ENCODE measurements at regions not wholly inside any gene's neighbourhood (a gene's known extent, or its start where the extent isn't known, plus 50 kb on each side); places are given as distances from the start of the nearest gene placed in this dataset.

GRCh38 chr10:29765330-29765729 is 130.6 kb upstream of the SVIL start:
- DNase-seq, result no peak
- in situ Hi-C loops (cut with MboI; ENCODE audit: low pct_ligation_motif_present in 1 of 4, low pct_unique_long_range_greater_than_20kb in 1 of 4, low sequenced_read_pairs in 3 of 4), result no loop called here
- Histone ChIP-seq H3K4me1 (peaks cover 0 to 2% (median 0%) of the 10 kb centered on the region in 4 donors), H3K27ac (no peak overlapping the region), H3K4me3 (no peak overlapping the region), H3K9me3 (no peaks in the 10 kb centered on the region), H3K27me3 (no peaks in the 10 kb centered on the region), H3K36me3 (no peaks in the 10 kb centered on the region)
- intact Hi-C loops (cut with DNase I; ENCODE audit: low total_unique reads), result no loop called here
- WGBS, 2 donors (ENCODE audit: low coverage in 1 of 2), result 65 to 72% methylated on average over 2 of the region's 2 CpGs
- TF ChIP-seq POLR2AphosphoS5 (IDR thresholded peaks at IDR 0.05) (no peak), POLR2A (IDR thresholded peaks at IDR 0.05) (no peak), EP300 (IDR thresholded peaks at IDR 0.05; ENCODE audit: low read depth) (no peak), CTCF (IDR thresholded peaks at IDR 0.05) (no peak)

DNA sequence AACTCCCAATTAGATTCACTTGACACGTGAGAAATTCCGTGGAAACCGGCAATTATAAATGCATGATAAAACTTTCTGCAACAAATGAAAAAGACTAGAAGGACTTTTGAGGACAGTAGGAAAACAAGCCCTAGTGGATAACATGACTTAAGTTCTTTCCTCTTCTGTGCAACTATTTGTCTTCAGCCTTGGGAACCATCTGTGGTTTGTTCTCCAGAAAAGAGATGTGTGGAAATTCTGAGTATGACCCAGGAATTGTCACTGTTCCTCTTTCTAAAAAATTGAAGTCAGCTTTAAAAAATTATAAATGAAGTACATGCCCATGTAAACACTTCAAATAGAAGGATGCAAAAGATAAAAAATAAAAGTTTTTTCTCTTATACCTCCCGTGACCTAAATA is 128.6 kb upstream of the SVIL start:
- Histone ChIP-seq H3K4me3 (no peak overlapping the region), H3K36me3 (no peaks in the 10 kb centered on the region), H3K27me3 (no peaks in the 10 kb centered on the region), H3K4me1 (peaks cover 2 to 10% (median 3%) of the 10 kb centered on the region in 4 donors), H3K27ac (no peak overlapping the region), H3K9me3 (no peaks in the 10 kb centered on the region)
- TF ChIP-seq EP300 (IDR thresholded peaks at IDR 0.05; ENCODE audit: low read depth) (no peak), CTCF (IDR thresholded peaks at IDR 0.05) (no peak), POLR2AphosphoS5 (IDR thresholded peaks at IDR 0.05) (no peak), POLR2A (IDR thresholded peaks at IDR 0.05) (no peak)
- no peak for DNase-seq
- intact Hi-C loops (cut with DNase I; ENCODE audit: low total_unique reads), result no loop called here
- in situ Hi-C loops (cut with MboI; ENCODE audit: low pct_ligation_motif_present in 1 of 4, low pct_unique_long_range_greater_than_20kb in 1 of 4, low sequenced_read_pairs in 3 of 4), result no loop called here
- 82 to 92% methylated on average over 3 to 4 of the region's 4 CpGs for WGBS, 2 donors (ENCODE audit: low coverage in 1 of 2)

DNA sequence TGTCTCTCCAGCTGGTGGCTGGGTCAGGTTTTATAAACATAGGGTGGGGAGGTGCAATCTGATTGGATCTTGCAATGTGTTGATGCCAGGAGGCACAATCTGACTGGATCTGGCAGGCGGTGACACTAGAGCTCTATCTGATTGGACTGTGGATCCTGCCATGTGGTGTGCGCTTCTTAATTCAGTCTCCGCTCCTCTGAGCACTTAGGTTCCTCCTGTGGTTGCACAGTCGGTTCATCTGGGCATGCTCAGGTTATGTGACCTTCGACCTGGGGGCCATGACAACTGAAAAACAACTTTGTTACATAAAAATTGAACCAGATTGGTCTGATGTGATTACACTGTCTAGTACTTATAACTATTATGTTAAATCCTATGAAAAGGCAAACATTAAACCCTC is 127.1 kb upstream of the SVIL start:
- DNase-seq, result no peak
- in situ Hi-C loops (cut with MboI; ENCODE audit: low pct_ligation_motif_present in 1 of 4, low pct_unique_long_range_greater_than_20kb in 1 of 4, low sequenced_read_pairs in 3 of 4) (no loop called here), intact Hi-C loops (cut with DNase I; ENCODE audit: low total_unique reads) (no loop called here)
- WGBS, 2 donors (ENCODE audit: low coverage in 1 of 2), result 84 to 100% methylated on average over 2 to 5 of the region's 5 CpGs
- peaks cover 10 to 23% (median 14%) of the 10 kb centered on the region in 4 donors for H3K4me1 ChIP-seq
- TF ChIP-seq POLR2AphosphoS5 (IDR thresholded peaks at IDR 0.05), result no peak
- no peak for TF ChIP-seq EP300 (IDR thresholded peaks at IDR 0.05; ENCODE audit: low read depth)
- no peak for TF ChIP-seq CTCF (IDR thresholded peaks at IDR 0.05)
- TF ChIP-seq POLR2A (IDR thresholded peaks at IDR 0.05), result no peak
- H3K27ac ChIP-seq, result no peak overlapping the region
- H3K27me3 ChIP-seq, result no peaks in the 10 kb centered on the region
- no peak overlapping the region for H3K4me3 ChIP-seq
- H3K9me3 ChIP-seq, result no peaks in the 10 kb centered on the region
- H3K36me3 ChIP-seq, result no peaks in the 10 kb centered on the region

- 55 to 58% methylated on average over 4 of the region's 4 CpGs for WGBS, 2 donors (ENCODE audit: low coverage in 1 of 2)
- H3K4me1 ChIP-seq, result peaks cover 10 to 23% (median 14%) of the 10 kb centered on the region in 4 donors
- H3K36me3 ChIP-seq, result no peaks in the 10 kb centered on the region
- TF ChIP-seq CTCF (IDR thresholded peaks at IDR 0.05), result no peak
- no peak for TF ChIP-seq POLR2A (IDR thresholded peaks at IDR 0.05)
- TF ChIP-seq EP300 (IDR thresholded peaks at IDR 0.05; ENCODE audit: low read depth), result no peak
- TF ChIP-seq POLR2AphosphoS5 (IDR thresholded peaks at IDR 0.05), result no peak
- no peaks in the 10 kb centered on the region for H3K27me3 ChIP-seq
- H3K27ac ChIP-seq, result no peak overlapping the region
- H3K4me3 ChIP-seq, result no peak overlapping the region
- intact Hi-C loops (cut with DNase I; ENCODE audit: low total_unique reads), result no loop called here
- DNase-seq, result no peak
- no peaks in the 10 kb centered on the region for H3K9me3 ChIP-seq
- in situ Hi-C loops (cut with MboI; ENCODE audit: low pct_ligation_motif_present in 1 of 4, low pct_unique_long_range_greater_than_20kb in 1 of 4, low sequenced_read_pairs in 3 of 4), result no loop called here
Observed at GRCh38 chr10:29760138-29760900, 125.5 kb upstream of the SVIL start.
